COLO668 (cell line): ENCODE measurements at regions not wholly inside any gene's neighbourhood (a gene's known extent, or its start where the extent isn't known, plus 50 kb on each side); places are given as distances from the start of the nearest gene placed in this dataset.
"Not testable (repeated sequence)": the region's sequence is repeated elsewhere in the genome, so short reads cannot be mapped to it uniquely, and the experiment has no call there.

Experiments used
- DNase-seq: peaks from one replicate; lab custom pipeline; 2025; ENCODE audit not compliant: unreplicated experiment; lab: John Stamatoyannopoulos, UW

GRCh38 chr2:7368211-7368610 is 451.0 kb downstream of the RNF144A start:
- no peak for DNase-seq

GRCh38 chr2:7373156-7373555 is 455.9 kb downstream of the RNF144A start:
- DNase-seq, result no peak

DNA sequence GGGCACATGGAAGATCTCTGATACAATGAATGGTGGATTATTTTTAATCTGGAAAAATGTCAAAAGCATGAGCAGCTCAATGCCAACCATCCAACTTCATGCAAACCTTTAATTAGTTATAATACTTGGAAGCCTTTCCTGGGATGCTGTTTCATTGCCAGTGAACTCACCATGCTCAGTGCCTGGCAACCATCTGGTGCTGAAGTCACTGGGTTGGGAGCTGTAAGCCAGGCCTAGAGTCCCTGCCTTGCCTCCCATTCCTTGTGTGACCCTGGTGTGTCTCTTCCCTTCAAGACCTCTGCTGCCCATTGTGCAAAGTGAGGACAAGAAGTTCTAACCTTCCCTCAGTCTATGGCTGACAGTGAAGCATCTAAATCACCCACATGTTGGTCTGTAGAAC is 458.7 kb downstream of the RNF144A start:
- DNase-seq, result no peak

GRCh38 chr2:7377916-7378569 is 460.8 kb downstream of the RNF144A start:
- peak; percentile 89 for DNase-seq

GRCh38 chr2:7378591-7378990 is 461.4 kb downstream of the RNF144A start:
- DNase-seq, result no peak

DNA sequence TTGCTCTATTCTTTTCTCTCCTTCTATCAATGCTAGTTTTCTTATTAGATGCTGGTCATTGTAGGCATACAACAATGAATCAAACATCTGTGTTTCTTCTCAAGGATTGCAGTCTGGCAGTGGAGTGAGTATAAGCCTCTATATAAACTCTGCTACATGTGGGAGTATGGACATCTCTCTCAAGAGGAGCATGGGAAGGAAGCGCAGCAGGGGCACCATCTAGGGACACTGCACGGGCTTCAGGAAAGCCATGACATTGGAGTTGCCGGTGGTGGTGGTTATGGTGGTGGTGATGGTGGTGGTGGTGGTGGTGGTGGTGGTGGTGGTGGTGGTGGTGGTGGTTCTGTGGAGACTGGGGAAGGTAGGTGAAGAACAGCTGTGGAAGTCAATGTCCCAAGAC is 462.6 kb downstream of the RNF144A start:
- DNase-seq, result peak; percentile 25

DNA sequence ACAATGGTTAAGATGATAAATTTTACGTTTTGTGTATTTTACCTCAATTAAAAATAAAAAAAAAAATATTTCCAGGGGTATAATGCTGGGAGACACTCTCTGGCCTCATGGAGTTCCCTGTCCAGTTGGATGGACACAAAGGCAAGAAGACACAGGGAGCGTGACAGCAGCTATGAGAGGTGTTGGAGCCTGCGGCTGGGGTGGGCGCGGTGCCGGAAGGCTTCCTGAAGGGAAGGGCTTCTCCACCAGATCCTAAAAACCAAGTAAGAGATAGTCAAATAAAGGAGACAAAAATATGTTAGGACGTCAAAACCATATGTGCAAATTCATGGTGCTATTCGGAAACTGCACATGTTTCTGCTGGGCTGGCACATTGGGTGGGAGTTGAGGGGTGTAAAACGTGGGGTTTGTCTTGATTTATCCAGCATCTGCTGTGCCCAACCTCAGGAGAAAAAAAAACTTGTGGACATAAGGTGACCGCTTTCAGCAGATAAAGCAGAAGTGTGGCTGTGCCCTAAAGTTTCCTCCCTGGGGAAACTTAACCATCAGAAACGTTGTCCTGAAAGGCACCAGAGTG is 467.6 kb downstream of the RNF144A start:
- no peak for DNase-seq

DNA sequence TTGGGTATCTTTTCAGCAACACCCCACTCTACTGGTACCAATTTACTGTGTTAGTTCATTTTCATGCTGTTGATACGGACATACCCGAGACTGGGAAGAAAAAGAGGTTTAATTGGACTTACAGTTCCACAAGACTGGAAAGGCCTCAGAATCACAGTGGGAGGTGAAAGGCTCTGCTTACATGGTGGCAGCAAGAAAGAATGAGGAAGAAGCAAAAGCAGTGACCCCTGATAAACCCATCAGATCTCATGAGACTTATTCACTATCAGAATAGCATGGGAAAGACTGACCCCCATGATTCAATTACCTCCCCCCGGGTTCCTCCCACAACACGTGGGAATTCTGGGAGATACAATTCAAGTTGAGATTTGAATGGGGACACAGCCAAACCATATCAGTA is 473.1 kb downstream of the RNF144A start:
- not testable (repeated sequence) for DNase-seq

- no peak for DNase-seq
Measured at GRCh38 chr2:7392076-7392787, 475.0 kb downstream of the RNF144A start.

- no peak for DNase-seq
Measured at GRCh38 chr2:7394195-7394594, 477.0 kb downstream of the RNF144A start.

DNA sequence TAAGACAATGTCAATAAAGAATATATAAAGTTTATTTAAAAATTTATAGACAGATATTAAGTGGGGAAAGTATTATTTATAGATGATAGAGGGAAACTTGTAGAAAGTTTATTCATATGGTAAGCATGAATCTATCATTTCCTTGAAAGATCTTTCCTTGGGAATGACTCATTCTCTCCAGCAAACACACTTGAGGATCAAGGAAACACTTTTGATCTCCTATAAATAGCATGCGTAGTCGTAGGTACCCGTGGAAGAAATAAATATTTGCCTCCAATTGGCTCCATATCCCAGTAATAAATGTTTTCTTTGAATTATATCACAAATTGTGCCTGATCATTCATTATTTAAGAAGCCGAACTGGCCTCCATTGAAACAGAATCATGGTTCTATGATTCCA is 483.4 kb downstream of the RNF144A start:
- DNase-seq, result no peak

GRCh38 chr2:7403092-7403775 is 486.0 kb downstream of the RNF144A start:
- DNase-seq, result no peak

DNA sequence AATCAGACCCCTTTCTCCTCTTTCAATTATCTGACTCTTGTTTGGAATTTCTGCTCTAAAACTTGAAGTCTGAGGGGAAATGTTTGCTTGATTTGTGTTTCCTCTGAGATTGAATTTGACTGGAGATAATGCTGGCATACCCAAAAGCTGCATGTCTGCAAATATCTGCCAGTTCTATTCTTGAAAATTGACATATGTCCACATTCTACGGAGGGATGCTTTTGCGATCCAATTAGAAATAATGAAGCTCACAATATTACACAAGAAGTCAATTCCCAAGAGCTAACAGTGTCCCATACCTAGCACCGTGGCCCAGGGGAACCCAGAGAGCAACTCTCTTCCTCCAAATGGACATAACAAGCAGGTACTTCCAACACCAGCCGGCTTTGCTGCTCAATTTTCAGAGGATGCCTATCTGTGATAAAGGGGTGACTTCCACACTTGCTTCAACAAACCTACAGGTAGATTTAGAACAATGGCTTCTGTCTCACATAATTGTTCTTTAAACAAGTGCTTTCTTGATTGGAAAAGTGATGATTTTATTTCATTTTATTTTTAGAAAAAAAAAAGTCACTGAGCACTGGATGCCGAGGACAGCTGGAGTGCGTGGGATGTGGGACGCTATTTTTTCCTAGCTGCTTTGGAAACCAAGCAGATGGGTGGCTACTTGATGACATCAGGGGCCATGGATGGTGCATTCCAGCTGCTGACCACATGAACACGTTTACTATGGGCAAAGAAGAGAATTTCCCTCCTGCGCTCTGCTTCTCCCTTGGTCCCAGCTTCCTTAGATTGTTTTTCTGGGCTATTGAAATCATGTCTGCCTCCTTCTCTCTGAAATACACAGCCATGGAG is 488.9 kb downstream of the RNF144A start:
- no peak for DNase-seq

DNA sequence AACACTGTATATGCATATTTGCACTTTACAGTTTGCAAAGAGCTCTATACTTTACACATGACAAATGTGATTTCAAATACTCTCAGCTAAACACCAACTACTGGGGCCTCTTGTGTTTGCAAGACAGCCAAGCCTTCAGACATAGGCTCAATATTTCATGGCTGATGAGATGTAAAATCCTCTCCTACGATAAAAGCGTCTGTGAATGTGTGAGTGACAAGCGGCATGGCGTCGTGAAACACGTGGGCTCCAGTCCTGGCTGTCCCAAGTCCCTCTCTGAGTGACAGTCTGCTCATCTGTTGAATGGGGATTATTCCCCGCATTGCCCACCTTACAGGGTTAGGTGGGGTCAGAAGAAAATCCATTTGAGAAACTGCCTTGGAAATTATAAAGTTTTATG is 489.8 kb downstream of the RNF144A start:
- DNase-seq, result no peak

- DNase-seq, result no peak
Measured at GRCh38 chr2:7407906-7408680, 490.9 kb downstream of the RNF144A start.

DNA sequence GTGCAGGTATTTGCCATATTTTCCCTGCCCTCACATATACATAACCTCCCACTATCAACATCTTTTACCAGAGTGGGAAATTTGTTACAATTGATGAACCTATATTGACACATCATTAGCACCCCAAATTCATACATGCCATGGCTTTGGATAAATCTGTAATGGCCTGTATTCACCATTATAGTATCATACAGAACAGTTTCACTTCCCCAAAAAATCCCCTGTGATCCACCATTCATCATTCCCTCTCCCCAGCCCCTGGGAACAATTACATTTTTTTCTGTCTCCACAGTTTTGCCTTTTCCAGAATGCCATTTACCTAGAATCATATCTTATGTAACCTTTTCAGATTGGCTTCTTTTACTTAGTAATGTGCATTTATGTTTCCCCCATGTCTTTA is 494.5 kb downstream of the RNF144A start:
- DNase-seq, result no peak

DNA sequence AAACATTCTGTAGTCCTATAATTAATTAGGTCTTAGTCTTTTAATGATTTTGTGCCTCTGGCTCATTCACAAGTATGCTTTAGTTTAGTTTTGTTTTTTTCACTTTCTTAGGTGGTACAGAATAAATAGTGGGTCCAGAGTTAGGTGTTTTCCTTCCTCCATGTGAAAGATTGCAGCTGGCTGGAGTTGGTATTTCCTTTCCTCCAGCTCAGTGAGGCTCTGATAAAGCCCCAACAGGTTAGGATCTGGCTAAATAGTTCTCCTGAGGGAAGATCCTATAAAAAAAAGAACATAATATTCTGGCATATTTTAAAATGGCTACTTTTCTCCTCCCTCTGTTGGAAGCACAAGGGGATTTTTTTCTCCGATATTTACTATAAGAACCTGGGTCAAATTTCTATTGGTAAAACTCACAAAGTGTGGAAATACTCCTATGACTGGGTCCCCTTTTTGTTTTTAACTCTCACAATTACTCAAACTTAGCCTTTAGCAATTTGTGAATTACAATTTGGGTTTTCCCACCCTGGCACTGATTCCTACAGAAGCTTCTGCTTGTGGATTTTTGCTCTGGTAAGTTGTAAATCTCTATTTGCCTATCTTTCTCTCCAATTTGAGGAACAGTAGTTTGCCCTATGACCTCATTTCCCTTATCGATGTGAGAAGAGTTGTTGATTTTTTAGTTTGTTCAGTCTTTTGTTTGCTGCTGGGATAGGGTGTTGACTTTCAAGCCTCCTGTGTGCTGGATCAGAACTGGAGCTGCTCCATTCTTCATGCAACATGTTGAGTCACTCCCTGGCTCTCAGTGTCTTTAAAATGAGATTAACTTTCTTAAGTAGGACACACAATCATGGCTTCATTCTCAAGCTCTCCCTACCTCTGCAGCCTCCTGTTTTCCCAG is 500.9 kb downstream of the RNF144A start:
- no peak for DNase-seq

- no peak for DNase-seq
Measured at GRCh38 chr2:7419186-7419585, 502.0 kb downstream of the RNF144A start.

DNA sequence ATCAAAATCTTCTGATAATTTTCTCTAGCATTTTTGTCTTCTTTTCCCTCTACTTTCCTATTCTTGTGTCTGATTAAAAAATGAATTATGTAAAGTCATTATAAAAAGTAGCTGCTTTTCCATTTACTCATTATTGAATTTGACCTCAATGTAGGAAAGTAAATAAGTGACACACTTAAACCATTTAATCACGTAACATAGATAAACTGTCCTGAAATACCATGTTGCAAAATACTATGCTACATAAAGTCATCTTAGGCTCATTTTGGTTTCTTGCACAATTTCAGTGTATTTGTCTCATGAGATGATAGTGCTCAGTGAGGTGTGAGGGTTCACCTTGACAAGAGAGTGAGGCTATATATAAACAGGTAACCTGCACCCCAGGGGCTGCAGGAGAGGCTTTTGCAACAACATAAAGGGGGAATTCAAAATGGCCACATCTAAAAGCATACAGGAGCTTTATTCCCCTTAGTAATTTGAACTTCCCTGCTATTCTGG is 502.7 kb downstream of the RNF144A start:
- DNase-seq, result no peak
